ENCODE measurements at regions not wholly inside any gene's neighbourhood (a gene's known extent, or its start where the extent isn't known, plus 50 kb on each side); places are given as distances from the start of the nearest gene placed in this dataset.

DNA sequence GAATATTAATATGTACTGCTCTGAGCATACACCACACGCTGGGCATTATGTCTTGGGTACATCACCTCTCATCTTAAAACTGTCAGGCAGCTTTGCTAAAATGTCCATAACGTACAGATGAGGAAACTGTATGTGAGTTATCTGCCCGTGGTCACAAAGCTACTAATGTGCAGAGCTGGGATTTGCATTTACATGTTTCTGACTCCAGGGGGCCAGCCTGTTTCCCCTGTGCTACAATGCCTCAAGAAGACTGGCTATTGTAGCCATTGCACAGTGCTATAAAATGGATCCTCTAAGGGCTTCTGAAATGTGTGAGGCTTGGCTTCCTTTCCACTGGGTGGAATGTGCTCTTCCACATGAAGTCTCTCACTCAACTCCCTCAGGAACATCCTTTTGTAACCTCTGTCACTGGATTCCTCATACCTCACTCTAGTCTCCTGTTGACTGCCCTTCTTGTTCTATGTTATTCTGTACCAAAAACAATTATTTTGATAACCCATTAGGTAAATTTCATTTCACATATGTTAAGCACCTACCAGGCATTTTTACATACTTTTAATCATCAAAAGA is 95.6 kb upstream of the HTR2A start:
- TF ChIP-seq, protein P1, sequence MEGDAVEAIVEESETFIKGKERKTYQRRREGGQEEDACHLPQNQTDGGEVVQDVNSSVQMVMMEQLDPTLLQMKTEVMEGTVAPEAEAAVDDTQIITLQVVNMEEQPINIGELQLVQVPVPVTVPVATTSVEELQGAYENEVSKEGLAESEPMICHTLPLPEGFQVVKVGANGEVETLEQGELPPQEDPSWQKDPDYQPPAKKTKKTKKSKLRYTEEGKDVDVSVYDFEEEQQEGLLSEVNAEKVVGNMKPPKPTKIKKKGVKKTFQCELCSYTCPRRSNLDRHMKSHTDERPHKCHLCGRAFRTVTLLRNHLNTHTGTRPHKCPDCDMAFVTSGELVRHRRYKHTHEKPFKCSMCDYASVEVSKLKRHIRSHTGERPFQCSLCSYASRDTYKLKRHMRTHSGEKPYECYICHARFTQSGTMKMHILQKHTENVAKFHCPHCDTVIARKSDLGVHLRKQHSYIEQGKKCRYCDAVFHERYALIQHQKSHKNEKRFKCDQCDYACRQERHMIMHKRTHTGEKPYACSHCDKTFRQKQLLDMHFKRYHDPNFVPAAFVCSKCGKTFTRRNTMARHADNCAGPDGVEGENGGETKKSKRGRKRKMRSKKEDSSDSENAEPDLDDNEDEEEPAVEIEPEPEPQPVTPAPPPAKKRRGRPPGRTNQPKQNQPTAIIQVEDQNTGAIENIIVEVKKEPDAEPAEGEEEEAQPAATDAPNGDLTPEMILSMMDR (conservative IDR thresholded peaks at IDR 0.05) = peak; percentile 39; the same call in 1 of the 2 replicates
- no peak for TF ChIP-seq EZH2 (IDR thresholded peaks at IDR 0.05; ENCODE audit: low read depth)

Measured in PC-9 (cell line).